GM12864 (cell line): ENCODE measurements at regions not wholly inside any gene's neighbourhood (a gene's known extent, or its start where the extent isn't known, plus 50 kb on each side); places are given as distances from the start of the nearest gene placed in this dataset.

ENCODE experiments used
- DNase-seq: peaks from one replicate; pipeline ENCODE4 v3.0.0-alpha.2; 2011; ENCODE audit warnings: low read depth
- H3K4me3 ChIP-seq: 2 replicates; pipeline ENCODE4 v1.5.1; 2011; ENCODE audit warnings: mild to moderate bottlenecking, low read depth, low read length, control low read depth
- TF ChIP-seq, protein P1 (sequence below): IDR thresholded peaks from 2 replicates; pipeline ENCODE4 v1.5.1; 2011; ENCODE audit warnings: low read depth, mild to moderate bottlenecking, moderate library complexity, low read length, control low read depth, inconsistent platforms; ENCODE audit errors: missing control alignments

DNA sequence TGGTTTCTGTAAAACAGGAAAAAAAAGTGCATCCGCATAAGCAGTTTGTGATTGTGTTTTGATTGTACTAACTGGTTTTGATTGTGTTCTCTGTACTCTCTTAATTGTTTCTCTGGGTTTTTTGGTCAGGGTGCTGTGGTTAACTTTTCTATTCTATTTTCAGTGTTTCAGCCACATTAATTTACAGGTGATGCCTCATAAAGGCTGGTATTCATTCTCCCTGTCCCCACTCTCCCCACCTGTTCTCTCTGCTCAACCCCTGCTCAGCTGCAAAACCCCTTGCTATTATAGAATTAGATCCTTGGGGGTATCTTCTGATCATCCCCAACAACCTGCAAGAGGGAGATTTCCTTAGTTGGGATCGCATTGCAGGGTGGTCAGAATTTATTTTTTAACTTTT lies 285.4 kb upstream of the AZI2 start:
- TF ChIP-seq, protein P1, sequence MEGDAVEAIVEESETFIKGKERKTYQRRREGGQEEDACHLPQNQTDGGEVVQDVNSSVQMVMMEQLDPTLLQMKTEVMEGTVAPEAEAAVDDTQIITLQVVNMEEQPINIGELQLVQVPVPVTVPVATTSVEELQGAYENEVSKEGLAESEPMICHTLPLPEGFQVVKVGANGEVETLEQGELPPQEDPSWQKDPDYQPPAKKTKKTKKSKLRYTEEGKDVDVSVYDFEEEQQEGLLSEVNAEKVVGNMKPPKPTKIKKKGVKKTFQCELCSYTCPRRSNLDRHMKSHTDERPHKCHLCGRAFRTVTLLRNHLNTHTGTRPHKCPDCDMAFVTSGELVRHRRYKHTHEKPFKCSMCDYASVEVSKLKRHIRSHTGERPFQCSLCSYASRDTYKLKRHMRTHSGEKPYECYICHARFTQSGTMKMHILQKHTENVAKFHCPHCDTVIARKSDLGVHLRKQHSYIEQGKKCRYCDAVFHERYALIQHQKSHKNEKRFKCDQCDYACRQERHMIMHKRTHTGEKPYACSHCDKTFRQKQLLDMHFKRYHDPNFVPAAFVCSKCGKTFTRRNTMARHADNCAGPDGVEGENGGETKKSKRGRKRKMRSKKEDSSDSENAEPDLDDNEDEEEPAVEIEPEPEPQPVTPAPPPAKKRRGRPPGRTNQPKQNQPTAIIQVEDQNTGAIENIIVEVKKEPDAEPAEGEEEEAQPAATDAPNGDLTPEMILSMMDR, result no peak
- no peak overlapping the region for H3K4me3 ChIP-seq
- no peak for DNase-seq

DNA sequence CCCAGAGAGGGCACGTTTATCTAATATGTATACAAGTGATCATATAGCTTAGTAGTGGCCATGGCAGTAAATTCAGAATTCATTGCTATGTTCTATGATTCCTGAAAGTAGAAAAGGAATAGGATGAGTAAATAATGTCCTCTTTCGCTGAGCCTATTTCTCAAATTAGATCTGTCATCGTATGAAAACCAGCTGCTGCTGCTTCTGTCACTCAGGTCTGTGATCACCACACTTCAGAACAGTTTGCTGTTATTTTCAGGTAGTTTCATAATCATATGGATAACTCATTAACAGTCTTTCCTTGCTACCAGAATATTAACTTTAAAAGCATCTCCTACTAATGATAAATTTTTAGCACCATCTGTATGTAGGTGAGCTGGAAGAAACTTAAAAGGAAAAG lies 289.1 kb upstream of the AZI2 start:
- DNase-seq, result no peak
- TF ChIP-seq, protein P1, result no peak
- H3K4me3 ChIP-seq, result no peak overlapping the region

DNA sequence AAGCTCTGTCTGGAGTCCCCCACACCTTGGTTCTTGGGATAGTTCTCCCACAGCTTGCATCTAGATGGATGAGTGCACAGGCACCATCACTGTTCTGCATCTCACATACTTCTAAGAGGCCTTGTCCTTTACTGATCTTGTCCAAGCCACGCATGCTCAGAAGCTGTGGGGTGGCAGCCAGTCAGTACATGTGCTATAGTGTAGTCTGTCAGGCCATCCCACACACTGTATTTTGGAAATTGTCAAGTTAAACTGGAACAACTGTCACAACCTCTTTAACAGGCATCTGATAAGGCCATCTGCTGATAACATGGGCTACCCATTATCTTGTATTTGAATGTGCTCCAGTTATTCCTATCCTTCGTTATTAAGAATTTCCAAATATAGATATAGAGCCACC lies 296.5 kb upstream of the AZI2 start:
- no peak for DNase-seq
- no peak overlapping the region for H3K4me3 ChIP-seq
- TF ChIP-seq, protein P1, result no peak

DNA sequence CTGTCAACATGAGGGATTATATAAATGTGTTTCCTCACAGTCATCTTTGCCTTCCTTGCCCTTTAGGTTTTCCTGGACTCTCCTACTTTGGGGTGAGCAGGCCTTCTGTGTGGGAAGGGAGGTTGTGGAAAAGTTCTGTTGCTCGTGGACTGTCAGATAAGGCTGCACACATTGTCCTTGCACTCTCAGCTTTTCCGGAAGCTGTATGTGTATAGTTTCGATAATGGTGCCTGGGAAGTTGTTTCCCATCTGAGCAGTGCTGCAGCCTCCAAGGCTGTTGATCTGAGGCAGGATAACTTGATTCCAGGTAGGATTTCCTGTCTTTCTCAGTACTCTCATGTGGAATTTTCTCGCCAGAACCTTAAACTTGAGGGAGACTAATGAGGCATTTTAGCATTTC lies 297.8 kb upstream of the AZI2 start:
- DNase-seq, result no peak
- no peak overlapping the region for H3K4me3 ChIP-seq
- TF ChIP-seq, protein P1, result no peak

DNA sequence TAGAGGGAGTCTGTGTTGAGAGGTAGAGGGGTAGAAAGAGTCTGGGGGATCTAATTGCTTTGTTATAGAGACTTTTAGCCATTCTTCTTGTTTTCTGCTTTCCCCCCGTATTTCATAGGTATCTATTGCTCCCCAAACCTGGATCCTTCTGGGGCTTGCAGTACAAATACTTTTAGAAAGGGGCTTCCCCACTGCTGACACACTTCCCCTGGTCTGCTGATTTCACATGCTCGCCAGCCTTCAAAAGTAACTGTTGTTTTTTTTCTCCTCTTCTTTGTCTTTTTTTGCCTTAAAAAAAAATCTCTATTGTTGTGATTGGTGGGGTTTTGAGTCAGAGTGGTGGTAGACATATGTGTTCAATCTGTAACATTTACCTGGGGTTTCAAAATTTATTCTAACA lies 300.6 kb upstream of the AZI2 start:
- no peak for DNase-seq
- TF ChIP-seq, protein P1, result no peak
- no peak overlapping the region for H3K4me3 ChIP-seq

DNA sequence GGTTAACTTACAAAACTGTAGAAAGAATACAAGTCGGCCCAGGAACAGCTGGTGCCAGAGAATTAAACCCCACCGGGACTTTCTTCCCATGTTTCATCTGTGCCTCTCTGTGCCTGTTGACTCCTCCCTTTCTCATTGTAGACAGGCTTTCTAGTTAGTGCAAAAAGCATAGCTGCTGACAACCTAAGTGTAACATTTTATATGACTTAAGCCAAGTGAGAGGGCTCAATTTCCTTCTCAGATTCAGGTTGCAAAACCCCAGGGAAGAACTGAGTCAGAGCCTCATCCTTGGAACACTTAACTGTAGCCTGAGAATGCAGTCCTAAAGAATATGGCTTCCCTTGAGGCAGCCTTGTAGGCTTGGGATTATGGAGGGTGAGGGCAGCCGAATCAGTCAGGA lies 302.5 kb upstream of the AZI2 start:
- H3K4me3 ChIP-seq, result no peak overlapping the region
- DNase-seq, result no peak
- TF ChIP-seq, protein P1, result no peak

DNA sequence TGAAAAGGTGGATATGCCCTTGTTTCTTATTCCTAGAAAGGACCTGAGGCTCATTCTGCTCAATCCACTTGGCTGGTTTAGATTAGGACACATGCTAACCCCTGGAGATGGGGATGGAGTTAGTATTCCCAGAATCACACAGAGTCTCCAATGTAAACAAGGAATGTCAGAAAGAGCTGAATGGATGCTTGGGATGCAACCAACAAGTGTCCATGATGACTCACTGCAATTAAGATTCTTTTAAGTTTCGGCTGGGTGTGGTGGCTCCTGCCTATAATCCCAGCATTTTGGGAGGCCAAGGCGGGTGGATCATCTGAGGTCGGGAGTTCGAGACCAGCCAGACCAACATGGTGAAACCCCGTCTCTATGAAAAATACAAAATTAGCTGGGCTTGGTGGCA lies 315.5 kb upstream of the AZI2 start:
- H3K4me3 ChIP-seq, result no peak overlapping the region
- TF ChIP-seq, protein P1, result no peak
- DNase-seq, result no peak
